ENCODE measurements at regions not wholly inside any gene's neighbourhood (a gene's known extent, or its start where the extent isn't known, plus 50 kb on each side); places are given as distances from the start of the nearest gene placed in this dataset.

DNA sequence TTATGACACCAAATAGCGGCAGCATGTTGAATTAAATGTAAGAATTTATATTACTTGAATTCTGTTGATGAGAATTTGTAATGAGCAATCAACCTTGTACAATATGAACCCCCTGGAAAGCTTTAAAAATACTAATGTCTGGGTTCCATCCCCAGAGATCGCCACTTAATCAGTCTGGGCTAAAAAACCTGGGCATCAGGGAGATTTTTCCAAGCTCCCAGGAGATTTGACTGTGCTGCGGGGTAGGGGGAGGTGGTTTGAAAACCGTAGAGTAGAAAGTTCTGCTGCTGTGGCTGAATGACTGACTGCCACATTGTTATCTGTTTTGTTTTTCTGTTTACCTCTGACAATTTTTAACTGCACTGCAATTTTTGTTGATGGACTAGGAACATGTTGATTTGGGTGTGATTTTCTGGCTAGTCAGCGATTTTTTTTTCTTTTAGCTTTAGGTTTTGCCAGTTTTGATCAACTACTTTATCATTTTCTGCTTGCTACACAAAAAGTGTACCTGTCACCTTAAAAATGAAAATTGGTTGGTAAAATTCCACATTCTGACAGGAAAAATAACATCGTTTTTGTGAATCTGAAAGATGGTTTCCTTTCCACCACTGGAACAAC lies 79.3 kb downstream of the PCTP start:
- in situ Hi-C loops (cut with HindIII; ENCODE audit: low pct_unique_long_range_greater_than_20kb, low sequenced_read_pairs), result no loop called here
- no peak for DNase-seq (ENCODE audit: low read depth)

DNA sequence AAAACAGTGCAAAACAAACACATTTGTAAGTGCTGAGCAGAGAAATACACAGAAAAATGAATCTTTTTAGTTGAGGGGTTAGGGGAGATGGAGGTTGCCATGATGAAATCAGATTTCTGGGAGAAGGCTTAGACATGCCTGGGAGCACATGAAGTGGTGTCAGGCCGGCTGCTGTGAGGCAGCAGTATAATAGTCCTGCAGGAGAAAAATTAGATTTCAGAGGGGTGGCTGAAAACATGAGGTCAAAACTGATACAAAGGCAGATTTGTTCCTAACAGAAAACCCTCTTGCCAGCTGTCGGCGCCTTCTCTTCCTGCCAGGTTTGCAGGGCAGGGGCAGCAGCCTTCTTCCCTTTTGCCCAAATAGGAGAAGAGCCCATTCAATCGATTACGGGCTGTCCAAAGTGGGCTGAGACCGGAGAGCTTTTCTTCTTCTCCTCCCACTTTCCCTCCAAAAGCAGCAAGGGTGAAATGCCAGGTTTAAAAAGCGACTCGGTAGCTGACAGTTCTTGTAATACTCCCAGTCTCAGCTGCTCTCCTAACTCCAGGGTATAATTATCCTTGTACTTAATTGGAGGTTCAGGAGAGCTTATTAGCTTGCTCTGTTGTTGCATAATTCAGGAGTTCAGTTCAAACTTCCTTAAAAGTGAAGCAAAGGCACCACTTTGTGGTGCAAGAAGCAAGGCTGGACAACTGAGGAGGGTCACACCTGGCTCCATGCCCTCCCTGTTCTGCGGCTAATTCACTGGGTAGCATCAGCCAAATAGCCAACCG lies 80.0 kb downstream of the PCTP start:
- in situ Hi-C loops (cut with HindIII; ENCODE audit: low pct_unique_long_range_greater_than_20kb, low sequenced_read_pairs), result no loop called here
- DNase-seq (ENCODE audit: low read depth), result no peak

DNA sequence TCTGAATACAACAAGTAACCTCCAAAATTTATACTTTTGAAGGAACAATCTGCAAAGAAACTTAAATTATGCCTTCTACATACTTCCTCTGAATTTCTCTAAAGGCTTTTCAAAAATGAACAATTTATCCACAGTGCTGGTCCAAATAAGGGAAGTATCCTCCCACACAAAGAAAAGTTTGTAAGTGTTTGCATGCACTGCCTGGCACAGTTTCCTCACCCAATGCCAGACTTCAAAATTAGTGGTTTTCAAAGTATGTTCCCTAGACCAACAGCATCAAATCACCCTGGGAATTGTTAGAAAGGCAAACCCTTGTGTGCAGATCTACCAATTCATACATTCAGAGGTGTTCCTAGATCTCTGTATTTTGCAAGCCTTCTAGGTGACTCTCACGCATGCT lies 82.5 kb downstream of the PCTP start:
- no peak for DNase-seq (ENCODE audit: low read depth)
- in situ Hi-C loops (cut with HindIII; ENCODE audit: low pct_unique_long_range_greater_than_20kb, low sequenced_read_pairs), result no loop called here

DNA sequence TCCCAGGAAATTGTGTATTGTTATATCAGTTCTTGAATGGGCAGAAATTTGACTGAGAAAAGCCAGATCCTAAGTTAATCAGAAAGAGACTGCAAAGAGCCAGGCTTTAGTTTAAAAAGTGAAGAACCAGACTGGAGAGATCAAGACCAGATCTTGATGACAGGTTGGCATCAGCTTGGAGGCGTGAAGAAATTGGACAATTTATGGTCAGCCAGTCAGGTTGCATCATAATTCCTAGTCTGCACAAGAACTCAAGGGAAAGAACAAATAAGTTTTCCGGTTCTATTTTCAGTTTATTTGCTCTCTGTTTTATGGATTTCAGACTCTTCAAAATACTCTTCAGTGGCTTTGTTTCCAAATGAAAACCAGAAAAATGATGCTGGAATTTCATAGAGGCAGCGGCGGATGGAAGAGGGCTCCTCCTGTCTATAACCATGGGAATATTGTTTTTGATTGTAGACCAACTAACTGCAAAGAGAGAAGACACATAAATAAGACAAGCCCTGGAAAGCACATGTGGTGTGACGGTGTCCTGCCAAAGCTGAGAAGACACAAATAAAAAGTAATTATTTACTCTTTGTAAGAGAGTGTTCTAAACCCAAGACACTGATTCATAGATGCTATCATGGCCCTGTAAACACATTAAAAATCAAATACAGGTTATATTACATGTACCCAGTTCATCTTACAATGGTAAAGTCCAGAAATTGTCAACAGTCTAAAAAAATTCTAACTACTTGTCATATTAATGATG lies 91.7 kb downstream of the PCTP start:
- in situ Hi-C loops (cut with HindIII; ENCODE audit: low pct_unique_long_range_greater_than_20kb, low sequenced_read_pairs), result no loop called here

DNA sequence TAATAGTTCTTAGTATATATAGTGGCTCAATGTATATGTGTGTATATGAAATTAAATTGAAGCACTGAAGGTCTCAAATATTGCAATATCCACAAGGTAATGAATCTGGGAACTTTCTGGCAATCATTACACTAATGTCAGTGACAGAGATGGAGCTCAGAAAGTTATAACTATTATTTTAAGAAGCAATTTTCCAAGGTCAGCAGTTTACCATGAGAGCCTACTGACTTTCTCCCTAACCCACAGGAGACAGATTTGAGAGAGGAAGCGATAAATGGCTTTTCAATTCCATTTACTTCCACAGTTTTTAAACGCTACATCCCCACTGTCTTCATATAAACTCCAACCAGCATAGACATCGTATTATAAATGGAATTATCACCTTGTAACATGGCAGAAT lies 92.9 kb downstream of the PCTP start:
- in situ Hi-C loops (cut with HindIII; ENCODE audit: low pct_unique_long_range_greater_than_20kb, low sequenced_read_pairs), result no loop called here
- DNase-seq (ENCODE audit: low read depth), result no peak

More for the DNA sequence above, 91.7 kb downstream of the PCTP start:
- DNase-seq (ENCODE audit: low read depth), result no peak

DNA sequence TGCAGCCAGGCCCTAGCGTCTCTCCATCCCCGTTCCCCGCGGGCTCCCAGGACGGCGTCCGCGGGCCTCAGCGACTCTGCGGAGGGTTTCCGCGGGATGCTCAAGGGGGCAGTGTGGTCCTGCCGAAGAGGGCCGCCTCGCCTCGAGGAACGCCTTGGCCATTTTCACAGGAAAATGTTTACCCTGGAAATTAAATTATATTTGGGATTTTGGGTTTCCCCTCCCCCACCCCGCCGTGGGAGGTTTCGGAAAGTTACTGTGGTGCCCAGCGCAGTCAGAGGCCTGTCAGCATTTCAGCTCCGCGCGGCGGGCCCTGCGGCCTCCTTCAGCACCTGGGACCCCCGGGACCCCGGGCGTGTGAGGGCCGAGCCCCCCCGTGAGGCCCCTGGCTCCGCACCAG lies 94.5 kb downstream of the PCTP start:
- in situ Hi-C loops (cut with HindIII; ENCODE audit: low pct_unique_long_range_greater_than_20kb, low sequenced_read_pairs), result no loop called here
- no peak for DNase-seq (ENCODE audit: low read depth)

DNA sequence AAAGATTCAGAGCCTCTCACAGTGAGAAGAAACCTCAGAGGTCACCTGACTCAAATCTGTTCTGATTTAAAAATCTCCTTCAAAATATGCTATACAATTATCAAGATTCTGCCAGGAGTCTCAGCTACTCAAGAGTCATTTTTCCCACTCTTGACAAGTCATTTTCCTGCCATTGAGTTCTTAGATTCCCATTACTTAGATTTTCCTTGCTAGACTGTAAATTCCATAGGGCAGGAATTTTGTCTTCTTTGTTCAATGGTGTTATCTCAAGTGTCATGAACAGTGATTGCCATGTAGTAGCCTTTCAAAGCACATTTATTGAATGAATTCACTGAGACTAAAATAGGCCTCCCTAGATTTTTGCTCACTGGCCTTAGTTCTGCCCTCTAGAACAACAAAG lies 95.9 kb downstream of the PCTP start:
- in situ Hi-C loops (cut with HindIII; ENCODE audit: low pct_unique_long_range_greater_than_20kb, low sequenced_read_pairs), result no loop called here
- no peak for DNase-seq (ENCODE audit: low read depth)

DNA sequence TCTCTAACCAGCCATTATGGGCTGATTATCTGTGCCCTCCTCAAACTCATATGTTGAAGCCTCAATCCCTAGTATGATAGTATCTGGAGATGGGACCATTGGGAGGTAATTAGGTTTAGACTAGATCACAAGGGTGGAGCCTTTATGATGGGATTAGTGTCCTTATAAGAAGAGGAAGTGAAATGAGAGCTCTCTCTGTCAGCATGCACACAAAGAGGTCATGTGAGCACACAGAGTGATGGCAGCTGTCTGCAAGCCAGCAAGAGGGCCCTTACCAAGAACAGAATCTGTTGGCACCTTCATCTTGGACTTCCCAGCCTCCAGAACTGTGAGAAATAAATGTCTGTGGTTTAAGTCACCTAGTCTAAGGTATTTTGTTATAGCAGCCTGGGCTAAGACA lies 101.9 kb downstream of the PCTP start:
- no peak for DNase-seq (ENCODE audit: low read depth)
- in situ Hi-C loops (cut with HindIII; ENCODE audit: low pct_unique_long_range_greater_than_20kb, low sequenced_read_pairs), result no loop called here

DNA sequence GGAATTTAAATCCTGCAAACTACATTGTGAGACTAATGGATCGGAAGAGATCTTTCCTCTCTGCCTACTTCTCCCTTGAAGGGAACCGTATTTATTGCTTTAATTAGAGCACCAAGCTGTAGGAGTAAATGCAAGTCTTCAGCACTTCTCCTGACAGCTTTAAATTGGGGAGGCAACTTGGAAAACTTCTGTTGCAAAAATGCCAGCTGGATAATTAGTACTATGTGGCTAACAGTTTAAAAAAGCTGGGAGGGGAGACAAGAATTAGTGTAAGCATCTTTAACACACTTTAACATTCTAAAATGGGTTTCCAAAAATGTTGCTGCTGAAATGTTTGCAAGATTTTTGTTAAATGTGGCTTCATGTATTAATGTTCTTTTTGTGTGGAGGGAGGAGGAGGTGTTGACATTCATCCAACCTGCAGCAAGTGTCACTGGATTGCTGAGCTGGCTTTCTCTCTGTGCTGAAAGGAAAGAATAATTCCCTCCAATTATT lies 108.5 kb downstream of the PCTP start:
- in situ Hi-C loops (cut with HindIII; ENCODE audit: low pct_unique_long_range_greater_than_20kb, low sequenced_read_pairs), result no loop called here
- DNase-seq (ENCODE audit: low read depth), result no peak

DNA sequence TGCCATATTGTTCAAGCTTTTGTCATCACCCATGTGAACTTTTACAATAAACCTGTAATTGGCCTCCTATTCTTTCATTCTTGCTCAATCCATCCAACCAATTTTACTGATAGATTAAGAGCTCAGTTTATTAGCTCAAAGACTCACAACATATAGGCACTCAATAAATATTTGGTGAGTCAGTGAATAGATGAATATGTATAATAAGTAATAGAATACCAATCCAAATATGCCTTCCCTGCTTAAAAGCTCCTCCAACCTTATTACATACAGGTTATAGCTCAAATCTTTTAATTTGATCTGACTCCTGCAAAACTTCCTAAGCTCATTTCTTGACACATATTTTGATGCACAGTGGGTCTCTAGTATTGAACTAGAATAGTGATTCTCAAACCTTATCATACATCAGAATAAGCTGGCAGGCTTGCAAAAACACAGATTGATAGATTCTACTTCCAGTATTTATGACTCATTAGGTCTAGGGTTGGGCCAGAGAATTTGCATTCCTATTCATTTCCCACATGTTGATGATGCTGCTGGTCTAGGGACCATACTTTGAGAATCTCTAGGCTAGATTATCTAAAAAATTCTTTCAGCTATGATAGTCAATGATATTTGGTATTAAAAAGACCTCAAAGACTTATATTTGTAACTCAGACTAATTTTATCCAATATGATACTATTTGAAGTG lies 114.4 kb downstream of the PCTP start:
- in situ Hi-C loops (cut with HindIII; ENCODE audit: low pct_unique_long_range_greater_than_20kb, low sequenced_read_pairs), result no loop called here
- no peak for DNase-seq (ENCODE audit: low read depth)

DNA sequence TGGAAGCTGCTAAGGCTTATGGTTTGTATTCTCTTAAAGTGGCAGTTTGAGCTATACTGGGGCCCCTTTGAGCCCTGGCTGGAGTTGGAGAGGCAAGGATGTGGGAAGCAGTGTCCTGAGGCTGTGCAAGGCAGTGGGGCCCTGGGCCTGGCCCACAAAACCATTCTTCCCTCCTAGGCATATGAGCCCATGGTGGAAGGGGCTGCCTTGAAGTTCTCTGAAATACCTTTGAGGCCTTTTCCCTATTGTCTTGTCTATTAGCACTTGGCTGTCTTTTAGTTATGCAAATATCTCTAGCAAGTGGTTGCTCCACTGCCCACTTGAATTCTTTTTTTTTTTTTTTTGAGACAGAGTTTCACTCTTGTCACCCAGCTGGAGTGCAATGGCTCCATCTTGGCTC lies 119.2 kb downstream of the PCTP start:
- DNase-seq (ENCODE audit: low read depth), result no peak
- in situ Hi-C loops (cut with HindIII; ENCODE audit: low pct_unique_long_range_greater_than_20kb, low sequenced_read_pairs), result no loop called here

DNA sequence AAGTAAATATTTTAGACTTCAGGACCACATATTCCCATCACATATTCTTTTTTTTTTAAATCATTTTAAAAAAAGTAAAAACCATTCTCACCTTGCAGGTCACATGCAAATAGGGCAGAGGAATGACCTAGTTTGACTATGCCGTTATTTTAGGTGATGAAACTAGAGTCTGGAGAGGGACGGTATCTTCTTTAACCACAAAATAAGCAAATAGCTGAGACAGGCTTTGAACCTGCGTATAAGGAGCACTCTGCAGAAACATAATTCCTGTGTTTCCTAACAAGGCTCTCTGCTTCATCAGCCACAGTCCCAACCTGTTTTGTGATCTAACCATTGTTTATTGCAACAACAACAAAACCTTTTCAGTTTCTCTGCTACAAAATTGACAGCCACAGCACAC lies 121.5 kb downstream of the PCTP start:
- in situ Hi-C loops (cut with HindIII; ENCODE audit: low pct_unique_long_range_greater_than_20kb, low sequenced_read_pairs), result no loop called here

DNA sequence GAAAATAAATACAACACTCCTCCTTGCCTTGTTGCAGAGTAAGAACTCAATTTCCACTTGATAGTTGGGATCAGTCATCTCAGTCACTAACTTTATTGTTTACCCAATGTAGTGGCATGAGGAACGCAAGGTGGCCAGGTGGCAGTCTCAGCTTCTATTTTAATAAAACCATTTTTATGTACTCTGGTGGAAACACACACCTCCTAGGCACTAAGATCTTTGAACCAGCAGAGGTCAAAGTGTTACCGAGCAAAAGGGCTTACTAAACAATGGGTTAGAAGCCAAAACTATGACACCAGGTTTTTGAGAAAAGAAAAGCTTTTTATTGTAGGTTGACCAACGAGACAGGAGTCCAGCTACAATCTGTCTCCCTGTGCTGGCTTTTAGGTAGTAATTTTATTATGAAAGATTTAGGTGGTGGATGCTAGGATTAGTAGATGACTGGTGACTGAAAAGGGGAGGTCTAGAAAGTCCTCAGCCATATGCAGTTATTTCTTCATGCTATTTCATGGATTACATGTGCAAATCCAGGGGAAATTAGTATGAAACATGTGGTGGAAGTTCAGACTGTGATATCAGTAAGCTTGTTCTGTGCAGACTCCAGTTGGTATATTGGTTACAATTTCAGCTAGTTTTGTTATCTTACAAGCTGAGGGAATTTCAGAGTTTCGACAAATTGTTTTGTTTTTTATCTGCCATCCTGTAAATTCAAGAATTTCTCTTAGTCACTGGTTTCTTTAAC lies 122.3 kb downstream of the PCTP start:
- no peak for DNase-seq (ENCODE audit: low read depth)
- in situ Hi-C loops (cut with HindIII; ENCODE audit: low pct_unique_long_range_greater_than_20kb, low sequenced_read_pairs), result no loop called here

More for the DNA sequence above, 121.5 kb downstream of the PCTP start:
- no peak for DNase-seq (ENCODE audit: low read depth)

DNA sequence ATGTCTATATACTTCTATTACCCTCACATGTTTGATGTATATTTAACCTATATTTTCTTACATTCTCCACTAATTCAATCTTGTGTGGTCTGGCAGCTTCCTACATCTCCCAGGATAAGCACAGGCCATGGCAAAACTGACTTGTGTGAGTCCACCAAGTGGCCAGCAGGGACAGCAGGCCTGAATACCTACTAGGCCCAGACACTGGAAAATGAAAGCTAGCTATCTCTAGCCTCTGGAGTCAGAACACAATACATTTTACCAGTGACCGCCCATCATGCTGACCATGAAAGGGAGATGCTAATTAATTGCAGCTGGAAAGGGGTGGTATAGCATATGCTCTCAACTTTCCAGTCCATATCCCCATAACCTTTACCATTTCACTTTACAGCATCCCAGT lies 132.3 kb downstream of the PCTP start:
- in situ Hi-C loops (cut with HindIII; ENCODE audit: low pct_unique_long_range_greater_than_20kb, low sequenced_read_pairs), result no loop called here
- no peak for DNase-seq (ENCODE audit: low read depth)

DNA sequence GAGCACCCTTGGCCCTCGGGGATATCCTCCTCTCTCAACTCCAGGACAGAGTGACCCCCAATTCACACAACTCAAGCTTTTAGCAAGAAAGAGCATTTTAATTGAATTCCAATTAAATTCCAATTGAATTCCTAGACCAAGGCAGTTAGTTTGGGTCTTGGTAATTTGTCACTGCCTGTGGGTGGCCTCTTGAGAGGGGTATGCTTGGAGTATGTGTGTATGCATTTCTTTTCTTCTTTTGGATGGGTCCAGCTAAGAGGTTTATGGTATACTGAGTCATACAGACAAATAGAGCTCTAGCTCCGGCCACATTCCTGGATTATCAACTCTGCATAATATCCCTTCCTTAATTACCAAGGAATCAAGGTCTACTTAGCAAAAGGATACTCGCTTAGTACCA lies 136.7 kb downstream of the PCTP start:
- in situ Hi-C loops (cut with HindIII; ENCODE audit: low pct_unique_long_range_greater_than_20kb, low sequenced_read_pairs), result no loop called here
- DNase-seq (ENCODE audit: low read depth), result no peak

DNA sequence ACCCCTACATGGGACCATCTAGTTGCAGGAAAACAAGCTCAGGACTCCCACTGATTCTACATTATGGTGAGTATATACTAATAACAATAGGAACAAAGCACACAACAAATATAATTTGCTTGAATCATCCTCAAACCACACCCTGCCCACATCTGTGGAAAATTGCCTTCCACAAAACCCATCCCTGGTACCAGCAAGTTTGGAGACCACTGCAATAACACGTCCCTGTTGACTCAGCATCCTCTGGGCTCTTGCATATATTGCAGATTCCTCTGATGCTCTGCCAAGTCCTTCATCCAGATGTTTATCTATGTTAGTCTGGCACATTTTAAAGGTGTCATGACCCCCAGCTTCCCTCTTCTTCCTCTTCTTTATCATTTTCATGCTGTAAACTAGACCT lies 138.4 kb downstream of the PCTP start:
- DNase-seq (ENCODE audit: low read depth), result no peak

DNA sequence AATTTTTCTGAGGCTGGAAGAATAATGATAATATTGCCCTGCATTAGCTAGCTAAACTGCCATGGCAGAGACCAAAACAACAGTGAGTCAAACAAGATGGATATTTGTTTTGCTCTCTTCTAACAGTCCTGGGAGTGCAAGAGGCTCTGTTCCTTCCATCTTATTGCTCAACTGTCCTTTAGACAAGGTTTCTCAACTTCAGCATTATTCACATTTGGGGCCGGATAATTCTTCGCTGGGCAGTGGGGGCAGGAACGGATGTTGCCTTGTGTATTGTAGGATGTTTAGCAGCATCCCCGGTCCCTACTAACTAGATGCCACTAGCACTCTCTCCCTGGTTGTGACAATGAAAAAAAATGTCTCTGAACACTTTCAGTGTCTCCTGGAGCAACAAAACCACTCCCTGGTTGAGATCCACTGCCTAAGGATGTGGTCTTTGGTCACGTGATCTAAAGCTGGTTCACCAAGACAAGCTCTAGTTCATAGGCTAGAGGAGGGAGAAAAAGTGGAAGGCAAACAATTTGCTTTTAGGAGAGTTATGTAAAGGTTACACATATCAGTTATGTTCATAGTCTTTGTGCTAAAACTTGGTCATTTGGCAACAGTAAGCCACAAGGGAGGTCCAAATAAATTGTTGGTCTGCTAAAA lies 144.4 kb downstream of the PCTP start:
- in situ Hi-C loops (cut with HindIII; ENCODE audit: low pct_unique_long_range_greater_than_20kb, low sequenced_read_pairs), result no loop called here
- no peak for DNase-seq (ENCODE audit: low read depth)

More for the DNA sequence above, 138.4 kb downstream of the PCTP start:
- in situ Hi-C loops (cut with HindIII; ENCODE audit: low pct_unique_long_range_greater_than_20kb, low sequenced_read_pairs), result no loop called here

DNA sequence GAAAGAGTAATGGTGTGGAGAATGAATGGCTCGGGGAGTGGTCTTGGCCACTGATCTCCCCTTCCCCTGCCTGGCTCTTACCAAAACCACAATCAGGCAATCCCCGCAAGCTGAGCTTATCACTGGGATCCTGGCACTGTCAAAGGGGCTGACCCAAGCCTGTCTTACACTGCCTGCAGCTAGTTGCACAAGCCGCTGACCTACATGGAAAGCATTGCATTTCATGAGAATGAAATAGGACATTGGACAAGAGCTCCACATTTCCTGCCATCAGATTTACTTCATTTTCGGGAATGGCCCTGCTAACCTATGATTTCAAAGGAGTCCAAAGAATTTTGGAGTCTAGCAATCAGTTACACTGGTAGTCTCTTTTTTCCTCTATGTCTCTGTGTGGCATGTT lies 146.4 kb downstream of the PCTP start:
- no peak for DNase-seq (ENCODE audit: low read depth)
- in situ Hi-C loops (cut with HindIII; ENCODE audit: low pct_unique_long_range_greater_than_20kb, low sequenced_read_pairs), result no loop called here
